Activated CD8-positive, alpha-beta memory T cell treated with anti-CD3 and anti-CD28 coated beads for 4 hours (primary cell): ENCODE measurements at regions not wholly inside any gene's neighbourhood (a gene's known extent, or its start where the extent isn't known, plus 50 kb on each side); places are given as distances from the start of the nearest gene placed in this dataset.
"Not testable (repeated sequence)": the region's sequence is repeated elsewhere in the genome, so short reads cannot be mapped to it uniquely, and the experiment has no call there.

ENCODE experiments used
- DNase-seq, 2 donors: peaks; one replicate each; pipeline ENCODE4 v3.0.0-alpha.2; 2020; ENCODE audit warnings: low read depth in 2 of 2

GRCh38 chr1:14259191-14259757, 339.2 kb upstream of the KAZN start:
- no peak for DNase-seq

DNA sequence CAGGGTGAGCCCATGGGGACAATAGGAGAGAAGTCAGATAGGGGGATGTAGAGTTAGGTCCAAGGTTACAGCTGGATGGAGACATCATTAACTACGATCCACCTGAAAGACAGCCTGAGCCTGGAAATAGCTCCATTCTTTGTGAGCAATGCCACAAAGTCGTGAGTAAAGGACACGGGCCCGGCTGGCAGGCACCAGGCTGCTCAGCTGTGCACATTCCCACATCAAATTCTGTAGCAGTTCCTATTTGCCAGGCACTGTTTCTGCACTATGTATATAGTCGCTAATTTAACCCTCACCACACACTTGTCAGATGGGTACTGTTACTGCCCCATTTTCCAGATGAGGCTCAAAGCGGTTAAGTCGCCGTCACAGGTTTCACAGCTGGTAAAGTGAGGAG, 338.0 kb upstream of the KAZN start:
- DNase-seq = no peak

- no peak for DNase-seq
Measured at GRCh38 chr1:14261395-14261794, 337.1 kb upstream of the KAZN start.

DNA sequence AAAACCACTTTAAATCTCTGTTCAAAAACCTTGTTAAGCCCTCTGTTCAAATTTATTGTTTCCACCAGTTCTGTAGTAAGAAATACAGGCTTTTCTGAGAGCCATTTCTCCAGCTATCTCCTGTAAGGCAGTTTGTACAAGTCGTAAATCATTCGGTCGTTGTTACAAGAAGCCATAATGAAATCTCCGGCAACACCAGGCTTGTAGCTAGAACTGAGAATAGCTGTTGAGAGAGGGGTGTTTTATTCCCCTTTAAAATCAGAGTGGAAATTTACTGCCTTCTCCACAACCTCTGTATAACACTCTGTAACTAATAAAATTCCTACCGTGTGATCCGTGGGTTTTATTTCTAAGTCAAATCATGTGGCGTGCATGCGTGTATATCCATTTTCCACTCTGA, 335.8 kb upstream of the KAZN start:
- DNase-seq = no peak

DNA sequence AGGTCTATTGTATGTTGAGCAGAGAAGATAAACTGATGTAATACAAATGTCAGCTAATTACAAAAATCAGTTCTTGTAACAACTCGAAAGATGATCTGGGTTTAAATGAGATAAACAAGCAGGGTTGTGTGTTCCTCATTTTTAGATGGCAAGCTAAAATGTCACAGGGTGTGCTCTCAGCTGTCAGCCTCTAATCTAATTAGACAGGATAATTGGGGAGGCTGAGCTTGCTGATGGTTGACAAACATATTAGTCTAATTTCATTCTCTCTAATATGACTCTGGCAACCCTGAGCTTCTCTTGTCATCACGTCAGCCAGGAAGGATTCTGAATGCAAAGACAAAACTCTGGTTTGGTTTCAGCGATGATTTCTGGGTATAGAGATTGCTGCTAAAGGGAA, 335.3 kb upstream of the KAZN start:
- no peak for DNase-seq

GRCh38 chr1:14263671-14264070, 334.8 kb upstream of the KAZN start:
- no peak for DNase-seq

- no peak for DNase-seq
Measured at GRCh38 chr1:14265495-14265894, 333.0 kb upstream of the KAZN start.

GRCh38 chr1:14267991-14268390, 330.5 kb upstream of the KAZN start:
- DNase-seq = no peak

DNA sequence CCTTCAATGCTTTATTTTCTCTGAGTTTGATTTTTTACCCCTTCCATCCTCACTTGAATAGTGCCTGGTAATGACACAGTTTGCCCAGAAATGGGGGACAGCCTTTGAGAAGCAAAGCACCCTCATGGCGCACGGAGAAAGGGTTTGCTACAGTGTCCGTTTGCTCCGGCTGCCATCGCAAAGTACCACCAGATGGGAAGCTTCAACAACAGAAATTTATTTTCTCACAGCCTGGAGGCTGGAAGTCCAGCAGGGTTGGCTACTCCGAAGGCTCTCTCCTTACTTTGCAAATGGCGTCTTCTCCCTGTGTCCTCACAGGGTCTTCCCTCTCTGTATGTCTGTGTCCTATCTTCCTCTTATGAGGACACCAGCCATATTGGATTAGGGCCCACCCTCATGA, 327.7 kb upstream of the KAZN start:
- DNase-seq = no peak

- DNase-seq = no peak
Measured at GRCh38 chr1:14273811-14274210, 324.7 kb upstream of the KAZN start.

GRCh38 chr1:14279891-14280290, 318.6 kb upstream of the KAZN start:
- not testable (repeated sequence) for DNase-seq

GRCh38 chr1:14280909-14281308, 317.6 kb upstream of the KAZN start:
- DNase-seq = no peak

- no peak for DNase-seq
Measured at GRCh38 chr1:14281412-14281811, 317.1 kb upstream of the KAZN start.

DNA sequence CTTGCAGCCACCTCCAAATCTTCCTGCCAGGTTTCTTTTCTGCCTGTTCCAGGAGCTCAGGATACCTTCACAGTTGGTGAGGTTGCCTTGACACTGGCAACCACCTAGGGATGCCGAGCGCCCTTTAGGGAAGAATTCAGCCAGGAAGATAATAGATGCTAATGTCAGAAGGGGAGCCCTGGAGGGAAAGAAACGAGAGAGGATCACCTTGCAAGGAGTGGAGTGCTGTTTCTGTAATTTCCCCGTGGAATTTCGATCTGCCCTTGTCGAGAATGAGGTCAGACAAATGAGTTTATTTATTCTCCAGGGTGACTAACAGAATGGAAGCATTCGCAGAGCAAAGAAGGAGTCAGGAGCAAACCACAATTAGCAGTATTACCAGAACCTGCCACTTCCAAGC, 315.8 kb upstream of the KAZN start:
- DNase-seq = no peak

DNA sequence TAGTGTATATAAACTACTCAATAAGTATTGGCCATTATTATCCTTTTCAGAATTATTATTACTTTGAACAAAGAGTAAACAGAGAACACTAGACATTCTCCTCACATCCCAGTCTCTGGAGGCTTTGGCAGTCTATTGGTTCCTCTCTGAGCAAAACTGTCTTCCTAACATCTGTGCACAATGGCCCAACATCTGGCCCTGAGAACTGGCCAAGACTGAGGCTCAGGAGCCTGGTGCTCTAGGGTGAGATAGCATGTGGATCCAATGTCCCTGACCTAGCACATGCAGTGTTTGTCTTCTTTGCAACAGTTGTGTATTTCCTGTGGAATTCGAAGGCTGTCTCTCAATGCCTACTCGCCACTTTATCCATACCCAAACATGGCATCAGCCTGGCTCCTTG, 313.2 kb upstream of the KAZN start:
- no peak for DNase-seq

DNA sequence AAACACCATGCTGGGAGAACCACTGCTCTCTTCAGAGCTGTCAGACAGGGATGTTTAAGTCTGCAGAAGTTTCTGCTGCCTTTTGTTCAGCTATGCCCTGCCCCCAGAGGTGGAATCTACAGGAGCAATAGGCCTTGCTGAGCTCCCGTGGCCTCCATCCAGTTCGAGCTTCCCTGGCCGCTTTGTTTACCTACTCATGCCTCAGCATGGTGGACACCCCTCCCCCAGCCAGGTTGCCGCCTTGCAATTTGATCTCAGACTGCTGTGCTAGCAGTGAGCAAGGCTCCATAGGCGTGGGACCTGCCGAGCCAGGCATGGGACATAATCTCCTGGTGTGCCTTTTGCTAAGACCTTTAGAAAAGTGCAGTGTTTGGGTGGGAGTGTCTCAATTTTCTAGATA, 307.3 kb upstream of the KAZN start:
- DNase-seq = not testable (repeated sequence)

DNA sequence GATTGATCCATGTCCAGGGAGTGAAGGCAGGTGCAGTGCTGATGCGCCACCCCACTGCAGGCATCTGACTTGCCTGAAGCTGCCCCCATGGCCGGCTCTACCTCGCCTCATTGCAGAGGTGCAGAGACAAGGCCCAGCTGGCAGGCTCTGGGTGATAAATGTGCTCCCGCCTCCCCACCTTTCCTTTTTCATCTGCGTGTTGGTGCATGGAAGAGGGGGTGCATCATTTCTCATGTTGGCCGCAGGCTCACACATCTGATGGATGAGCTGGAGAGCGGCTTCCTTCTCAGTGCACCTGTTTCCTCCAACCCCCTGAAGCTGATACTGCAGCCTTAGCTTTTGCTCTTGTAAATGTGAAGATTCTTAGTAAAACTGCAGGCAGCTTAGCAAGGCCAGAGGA, 306.0 kb upstream of the KAZN start:
- DNase-seq = no peak

DNA sequence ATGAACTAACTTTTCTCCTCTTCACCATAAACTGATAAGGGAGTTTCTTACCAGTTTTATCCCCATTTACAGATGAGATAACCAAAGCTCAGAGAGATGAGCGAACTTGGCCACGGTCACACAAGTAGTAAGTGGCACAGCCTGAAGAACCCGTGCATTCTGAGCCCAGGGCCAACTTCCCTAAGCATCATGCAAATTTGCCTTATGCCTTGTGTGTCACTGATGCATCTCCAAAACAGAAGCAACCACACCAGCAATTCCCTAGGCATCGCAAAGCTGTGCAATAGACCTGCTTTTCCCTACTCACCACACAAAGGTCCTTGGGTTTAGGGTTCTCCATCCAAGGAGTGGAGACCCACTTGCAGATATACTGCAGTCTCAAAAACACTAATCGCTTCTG, 304.5 kb upstream of the KAZN start:
- DNase-seq = no peak

GRCh38 chr1:14294860-14295536, 303.5 kb upstream of the KAZN start:
- DNase-seq = no peak

- DNase-seq = no peak
Measured at GRCh38 chr1:14296795-14297194, 301.7 kb upstream of the KAZN start.

DNA sequence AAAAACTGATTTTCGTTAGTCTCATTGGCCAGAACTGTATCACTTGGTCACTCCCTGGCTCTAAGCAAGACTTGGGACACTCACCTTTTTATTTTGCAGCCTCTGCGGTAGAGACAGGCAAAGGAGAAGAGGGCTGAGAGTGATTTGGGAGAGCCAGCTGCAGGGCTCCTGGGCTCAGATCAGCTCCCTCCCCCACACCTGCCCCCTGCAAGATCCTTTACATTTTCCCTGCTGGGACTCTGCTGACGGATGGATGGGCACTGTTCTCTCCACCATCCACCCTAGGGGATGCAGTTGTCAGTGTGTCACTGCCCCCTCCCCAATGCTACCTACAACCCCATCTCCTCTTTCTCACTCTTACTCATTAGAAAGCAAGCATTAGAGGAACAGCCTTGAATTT, 301.1 kb upstream of the KAZN start:
- no peak for DNase-seq

GRCh38 chr1:14298806-14299205, 299.7 kb upstream of the KAZN start:
- DNase-seq = no peak

GRCh38 chr1:14300991-14301703, 297.3 kb upstream of the KAZN start:
- no peak for DNase-seq

DNA sequence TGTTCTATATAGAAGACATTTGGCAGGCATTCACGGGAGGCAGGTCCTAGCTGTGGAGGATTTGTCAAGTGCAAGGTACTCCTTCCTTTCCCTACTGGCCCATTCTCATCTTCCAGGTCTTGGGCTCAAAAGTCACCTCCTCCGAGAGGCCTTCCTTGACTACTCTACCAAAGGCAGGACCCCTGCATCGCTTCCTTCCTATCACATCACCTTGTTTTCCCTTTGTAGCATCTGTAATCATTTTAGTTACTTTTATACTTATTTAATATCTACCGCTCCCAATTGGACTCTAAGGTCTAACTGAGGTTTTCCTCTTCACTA, 296.8 kb upstream of the KAZN start:
- no peak for DNase-seq
